Keratinocyte (primary cell): ENCODE measurements at regions not wholly inside any gene's neighbourhood (a gene's known extent, or its start where the extent isn't known, plus 50 kb on each side); places are given as distances from the start of the nearest gene placed in this dataset.

Experiments
- CTCF ChIP-seq, 3 experiments: IDR thresholded peaks in 1 of 3; conservative IDR thresholded peaks in 1 of 3; optimal IDR thresholded peaks in 1 of 3; 2 replicates in 2 of 3; 3 replicates in 1 of 3; pipeline versions ENCODE3 to v1.5.1; 2011; ENCODE audit warnings: low read length in 3 of 3, mild to moderate bottlenecking in 3 of 3, moderate library complexity in 2 of 3, control low read depth in 1 of 3, inconsistent platforms in 1 of 3; ENCODE audit not compliant: insufficient read depth in 2 of 3; ENCODE audit errors: extremely low read depth in 1 of 3
- EZH2 ChIP-seq: IDR thresholded peaks from one replicate; pipeline ENCODE4 v1.6.1; 2012; ENCODE audit warnings: inconsistent platforms, mild to moderate bottlenecking, low read length, moderate library complexity

- TF ChIP-seq EZH2, result no peak
- no peak for TF ChIP-seq CTCF (optimal IDR thresholded peaks at IDR 0.05 in 1 of 3, IDR thresholded peaks at IDR 0.05 in 1 of 3, conservative IDR thresholded peaks at IDR 0.05 in 1 of 3; ENCODE audit: extremely low read depth in 1 of 3, insufficient read depth in 2 of 3, low read length in 3 of 3)
Measured at GRCh38 chr21:16837721-16838120, 675.1 kb upstream of the CXADR start.
